Effector memory CD8-positive, alpha-beta T cell (primary cell): ENCODE measurements at regions not wholly inside any gene's neighbourhood (a gene's known extent, or its start where the extent isn't known, plus 50 kb on each side); places are given as distances from the start of the nearest gene placed in this dataset.
"Not testable (repeated sequence)": the region's sequence is repeated elsewhere in the genome, so short reads cannot be mapped to it uniquely, and the experiment has no call there.

Experiments
- ATAC-seq: fragments of 150-1000 bp; cut with Tn5 transposase; replicated peaks from 2 replicates; pipeline ENCODE4 v1.10.0; 2021; ENCODE audit warnings: mild to moderate bottlenecking, moderate library complexity
- DNase-seq, 3 experiments: peaks; one replicate each; pipeline ENCODE4 v3.0.0; 2021
- H3K27ac Mint-ChIP-seq, 2 donors: one replicate each; pipeline ENCODE4 v1.8.0; 2022; ENCODE audit warnings: mild to moderate bottlenecking in 2 of 2, mixed read lengths in 2 of 2, moderate library complexity in 2 of 2
- H3K27me3 Mint-ChIP-seq, 2 donors: one replicate each; pipeline ENCODE4 v1.8.0; 2022; ENCODE audit warnings: mixed read lengths in 2 of 2
- H3K36me3 Mint-ChIP-seq: one replicate; pipeline ENCODE4 v1.8.0; 2022; ENCODE audit warnings: mild to moderate bottlenecking, moderate library complexity, mixed read lengths; ENCODE audit not compliant: insufficient read depth
- H3K4me1 Mint-ChIP-seq, 2 donors: one replicate each; pipeline ENCODE4 v1.8.0; 2022; ENCODE audit warnings: low read depth in 2 of 2, mixed read lengths in 2 of 2
- H3K4me3 Mint-ChIP-seq, 2 donors: one replicate each; pipeline ENCODE4 v1.8.0; 2022; ENCODE audit warnings: mild to moderate bottlenecking in 2 of 2, mixed read lengths in 2 of 2, moderate library complexity in 2 of 2
- H3K9me3 Mint-ChIP-seq, 2 donors: one replicate each; pipeline ENCODE4 v1.8.0; 2022; ENCODE audit warnings: mixed read lengths in 2 of 2

DNA sequence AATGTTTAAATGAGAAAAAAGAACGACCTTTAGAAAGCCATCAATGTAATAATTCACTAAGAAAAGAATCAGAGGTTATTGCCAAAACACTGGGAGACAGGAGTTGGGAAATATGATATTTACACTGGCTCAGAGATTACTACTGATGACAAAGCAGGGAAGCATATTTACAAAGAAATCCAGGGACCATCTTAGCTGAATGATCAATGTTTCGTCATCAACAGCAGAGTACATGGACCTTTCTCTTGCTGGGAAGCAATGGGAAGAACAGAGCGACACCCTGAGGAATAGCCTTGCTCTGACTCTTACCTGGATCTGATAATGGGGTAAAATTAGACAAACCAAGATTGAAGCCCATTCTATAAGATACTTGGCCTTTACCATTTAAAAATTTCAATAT, 1293.5 kb downstream of the XPNPEP1 start:
- no peak for DNase-seq
- H3K4me1 Mint-ChIP-seq, result no peaks in the 10 kb centered on the region
- no peak for ATAC-seq
- H3K27me3 Mint-ChIP-seq, result no peaks in the 10 kb centered on the region
- peaks cover 19 to 44% of the 10 kb centered on the region in 2 donors for H3K9me3 Mint-ChIP-seq
- H3K36me3 Mint-ChIP-seq, result no peaks in the 10 kb centered on the region
- H3K27ac Mint-ChIP-seq, result no peak overlapping the region
- H3K4me3 Mint-ChIP-seq, result no peak overlapping the region

GRCh38 chr10:108624052-108624451, 1299.3 kb downstream of the XPNPEP1 start:
- no peak overlapping the region for H3K27ac Mint-ChIP-seq
- DNase-seq (no peak), ATAC-seq (no peak)
- H3K9me3 Mint-ChIP-seq, result peaks cover 14 to 27% of the 10 kb centered on the region in 2 donors
- no peaks in the 10 kb centered on the region for H3K27me3 Mint-ChIP-seq
- H3K4me1 Mint-ChIP-seq, result no peaks in the 10 kb centered on the region
- H3K36me3 Mint-ChIP-seq, result no peaks in the 10 kb centered on the region
- no peak overlapping the region for H3K4me3 Mint-ChIP-seq

DNA sequence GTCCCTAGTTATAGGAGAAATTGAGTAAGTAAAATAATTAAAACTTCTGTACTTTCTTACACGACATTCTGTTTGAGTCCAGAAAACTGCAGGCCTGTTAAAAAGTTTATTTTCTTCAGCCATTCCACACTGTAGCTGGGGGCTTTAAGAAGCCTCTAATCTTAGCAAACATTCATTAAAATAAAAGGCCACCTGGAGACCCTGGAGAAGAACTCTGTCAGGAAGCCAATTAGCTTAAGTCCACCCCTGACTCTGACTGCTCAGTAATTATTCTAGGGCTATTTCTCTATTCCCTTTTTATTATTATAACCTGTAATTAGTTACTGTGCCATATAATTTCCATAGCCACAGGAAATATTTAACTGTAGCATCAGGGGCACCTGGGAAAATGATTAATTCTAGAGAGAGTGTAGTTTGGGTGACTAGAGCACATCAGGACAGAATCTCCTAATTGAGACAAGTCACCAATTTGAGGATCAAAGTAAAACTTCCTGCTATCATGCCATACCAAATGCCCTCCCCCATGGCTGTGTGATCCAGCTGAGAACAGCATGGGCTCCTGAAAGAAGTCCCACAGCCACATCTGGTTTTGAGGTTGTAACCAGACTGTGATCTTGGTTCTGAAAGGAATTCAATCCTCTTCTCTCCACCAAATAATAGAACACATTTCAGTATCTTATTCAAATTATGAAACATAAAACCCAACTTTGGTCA, 1302.3 kb downstream of the XPNPEP1 start:
- no peak overlapping the region for H3K27ac Mint-ChIP-seq
- H3K27me3 Mint-ChIP-seq, result no peaks in the 10 kb centered on the region
- H3K4me3 Mint-ChIP-seq, result no peak overlapping the region
- H3K36me3 Mint-ChIP-seq, result no peaks in the 10 kb centered on the region
- H3K4me1 Mint-ChIP-seq, result no peaks in the 10 kb centered on the region
- DNase-seq (no peak), ATAC-seq (no peak)
- peaks cover 9 to 20% of the 10 kb centered on the region in 2 donors for H3K9me3 Mint-ChIP-seq

DNA sequence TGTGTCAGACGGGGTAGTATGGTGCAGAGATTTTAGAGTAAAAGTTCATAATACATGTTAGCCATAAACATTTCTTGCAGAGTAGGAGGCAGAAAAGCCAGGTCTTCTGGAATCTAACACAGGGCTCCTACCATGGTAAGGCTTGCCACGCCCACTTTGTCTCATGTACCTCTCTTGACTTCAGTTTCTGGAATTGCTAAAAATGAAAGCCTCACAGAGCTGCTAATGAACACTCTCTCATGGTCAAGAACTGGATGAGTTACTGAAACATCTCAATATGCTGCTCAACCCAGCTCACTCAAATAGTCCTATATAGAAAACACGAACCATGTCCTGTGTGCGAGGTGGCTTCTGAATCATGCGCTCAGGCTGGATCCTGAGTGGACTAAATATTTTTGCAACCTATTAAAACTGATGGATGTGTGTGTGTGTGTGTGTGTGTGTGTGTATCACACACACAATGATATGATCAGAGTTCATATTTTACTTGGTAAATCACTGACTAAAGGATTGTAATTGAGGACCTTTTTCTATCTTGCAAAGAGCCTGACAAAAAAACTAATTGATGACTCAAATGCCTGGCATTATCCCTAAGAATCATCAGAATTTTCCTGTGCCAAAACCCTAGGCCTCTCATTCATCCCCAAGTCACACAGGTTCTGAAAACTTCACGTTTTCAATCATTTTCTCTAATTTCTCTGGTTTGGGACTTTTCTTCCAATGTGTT, 1306.6 kb downstream of the XPNPEP1 start:
- no peak for DNase-seq
- Mint-ChIP-seq H3K27me3 (no peaks in the 10 kb centered on the region), H3K4me3 (no peak overlapping the region), H3K4me1 (no peaks in the 10 kb centered on the region), H3K9me3 (peaks cover 7 to 9% of the 10 kb centered on the region in 2 donors), H3K27ac (no peak overlapping the region), H3K36me3 (no peaks in the 10 kb centered on the region)
- ATAC-seq, result no peak

- Mint-ChIP-seq H3K4me3 (no peak overlapping the region), H3K36me3 (no peaks in the 10 kb centered on the region), H3K27ac (no peak overlapping the region), H3K4me1 (no peaks in the 10 kb centered on the region), H3K9me3 (peaks cover 0 to 5% of the 10 kb centered on the region in 2 donors), H3K27me3 (no peaks in the 10 kb centered on the region)
- DNase-seq (no peak), ATAC-seq (no peak)
Measured at GRCh38 chr10:108615576-108616320, 1307.6 kb downstream of the XPNPEP1 start.

GRCh38 chr10:108612485-108612884, 1310.8 kb downstream of the XPNPEP1 start:
- H3K4me3 Mint-ChIP-seq, result no peak overlapping the region
- ATAC-seq (no peak), DNase-seq (no peak)
- H3K27me3 Mint-ChIP-seq, result no peaks in the 10 kb centered on the region
- no peaks in the 10 kb centered on the region for H3K4me1 Mint-ChIP-seq
- H3K36me3 Mint-ChIP-seq, result no peaks in the 10 kb centered on the region
- H3K9me3 Mint-ChIP-seq, result peaks cover 11% of the 10 kb centered on the region in 2 donors
- no peak overlapping the region for H3K27ac Mint-ChIP-seq

DNA sequence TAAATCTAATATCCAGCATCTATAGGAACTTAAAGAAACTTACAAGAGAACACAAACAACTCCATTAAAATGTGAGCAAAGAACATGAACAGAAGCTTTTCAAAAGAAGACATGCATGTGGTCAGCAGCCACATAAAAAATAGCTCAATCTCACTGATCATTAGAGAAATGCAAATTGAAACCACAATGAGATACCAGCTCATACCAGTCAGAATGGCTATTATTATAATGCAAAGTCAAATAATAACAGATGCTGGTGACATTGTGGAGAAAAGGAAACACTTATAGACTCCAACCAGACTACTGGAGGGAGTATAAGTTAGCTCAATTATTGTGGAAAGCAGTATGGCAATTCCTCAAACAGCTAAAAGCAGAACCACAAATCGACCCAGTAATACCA, 1314.5 kb downstream of the XPNPEP1 start:
- no peaks in the 10 kb centered on the region for H3K36me3 Mint-ChIP-seq
- no peaks in the 10 kb centered on the region for H3K27me3 Mint-ChIP-seq
- ATAC-seq, result no peak

DNA sequence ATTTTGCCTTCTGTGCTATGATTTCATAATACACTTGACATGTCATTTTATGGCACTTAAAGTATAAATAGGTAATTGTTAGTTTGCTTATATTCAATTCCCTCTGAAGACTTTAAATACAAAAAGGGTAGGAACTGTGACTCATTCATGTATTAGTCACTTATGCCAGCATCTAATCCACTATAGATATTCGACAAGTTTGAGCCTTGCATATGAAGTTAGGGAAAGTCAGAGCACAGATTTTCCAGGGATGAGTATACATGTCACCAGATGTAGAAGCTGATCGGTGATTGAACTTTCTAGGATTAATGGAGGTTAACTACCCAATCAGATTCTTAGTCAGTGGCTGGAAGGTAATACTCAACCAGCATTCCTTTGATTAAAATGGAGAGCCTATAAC, 1321.5 kb downstream of the XPNPEP1 start:
- ATAC-seq, result no peak

More for the DNA sequence above, 1314.5 kb downstream of the XPNPEP1 start:
- Mint-ChIP-seq H3K27ac (no peak overlapping the region), H3K4me3 (no peak overlapping the region), H3K9me3 (peaks cover 8 to 18% of the 10 kb centered on the region in 2 donors), H3K4me1 (no peaks in the 10 kb centered on the region)
- no peak for DNase-seq

DNA sequence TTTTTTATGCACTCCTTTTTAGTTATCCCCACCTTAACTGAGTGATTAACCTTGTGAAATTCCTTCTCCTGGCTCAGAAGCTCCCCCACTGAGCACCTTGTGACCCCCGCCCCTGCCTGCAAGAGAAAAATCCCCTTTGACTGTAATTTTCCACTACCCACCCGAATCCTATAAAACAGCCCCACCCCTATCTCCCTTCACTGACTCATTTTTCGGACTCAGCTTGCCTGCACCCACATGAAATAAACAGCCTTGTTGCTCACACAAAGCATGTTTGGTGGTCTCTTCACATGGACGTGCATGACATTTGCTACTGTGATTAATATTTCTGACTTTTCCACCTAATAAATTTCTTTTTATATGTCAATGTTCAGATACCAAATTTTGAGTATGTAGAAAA, 1322.8 kb downstream of the XPNPEP1 start:
- H3K27me3 Mint-ChIP-seq, H3K36me3 Mint-ChIP-seq, H3K4me3 Mint-ChIP-seq: not testable (repeated sequence)

More for the DNA sequence above, 1321.5 kb downstream of the XPNPEP1 start:
- Mint-ChIP-seq H3K36me3 (no peaks in the 10 kb centered on the region), H3K4me3 (no peak overlapping the region), H3K4me1 (no peaks in the 10 kb centered on the region), H3K27ac (no peak overlapping the region), H3K27me3 (no peaks in the 10 kb centered on the region), H3K9me3 (peaks cover 2 to 22% of the 10 kb centered on the region in 2 donors)
- DNase-seq, result no peak

DNA sequence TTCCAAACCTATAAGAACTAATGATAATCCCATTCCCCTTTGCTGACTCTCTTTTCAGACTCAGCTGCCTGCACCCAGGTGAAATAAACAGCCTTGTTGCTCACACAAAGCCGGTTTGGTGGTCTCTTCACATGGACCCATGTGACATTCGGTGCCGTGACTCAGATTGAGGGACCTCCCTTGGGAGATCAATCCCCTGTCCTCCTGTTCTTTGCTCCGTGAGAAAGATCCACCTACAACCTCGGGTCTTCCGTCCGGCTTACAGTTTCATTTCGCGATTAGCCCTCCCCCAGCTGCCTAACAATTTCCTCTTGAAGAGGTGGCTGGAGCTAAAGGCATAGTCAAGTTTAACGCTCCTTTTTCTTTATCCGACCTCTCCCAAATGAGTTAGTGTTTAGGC, 1324.0 kb downstream of the XPNPEP1 start:
- H3K36me3 Mint-ChIP-seq, H3K4me3 Mint-ChIP-seq, H3K27me3 Mint-ChIP-seq, H3K27ac Mint-ChIP-seq, H3K4me1 Mint-ChIP-seq, DNase-seq, ATAC-seq: not testable (repeated sequence)
- peaks cover 0 to 15% of the 10 kb centered on the region in 2 donors for H3K9me3 Mint-ChIP-seq

More for the DNA sequence above, 1322.8 kb downstream of the XPNPEP1 start:
- not testable (repeated sequence) for ATAC-seq, DNase-seq, H3K27ac Mint-ChIP-seq, H3K4me1 Mint-ChIP-seq
- H3K9me3 Mint-ChIP-seq, result peaks cover 1 to 19% of the 10 kb centered on the region in 2 donors

GRCh38 chr10:108598831-108599230, 1324.5 kb downstream of the XPNPEP1 start:
- Mint-ChIP-seq H3K4me3 (no peak overlapping the region), H3K4me1 (no peaks in the 10 kb centered on the region), H3K27me3 (no peaks in the 10 kb centered on the region), H3K36me3 (no peaks in the 10 kb centered on the region), H3K9me3 (peaks cover 0 to 15% of the 10 kb centered on the region in 2 donors), H3K27ac (no peak overlapping the region)
- ATAC-seq, result no peak
- no peak for DNase-seq

DNA sequence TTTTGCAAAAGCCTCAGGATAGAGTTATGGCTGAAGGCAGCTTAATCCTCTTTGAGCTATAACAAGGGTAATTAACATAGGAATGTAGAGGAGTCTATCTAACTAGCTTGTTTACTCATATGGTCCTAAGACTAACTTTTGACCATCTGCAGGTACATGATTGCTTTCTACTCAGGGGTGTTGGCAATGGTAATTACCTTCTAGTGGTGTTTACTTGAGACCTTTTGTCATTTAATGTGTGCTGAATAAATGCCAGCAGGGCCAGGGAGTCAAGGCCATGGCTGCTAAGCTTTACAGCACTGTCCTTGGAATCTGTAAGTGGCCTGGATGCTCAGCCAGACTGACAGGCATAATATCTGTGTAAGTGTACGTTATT, 1325.0 kb downstream of the XPNPEP1 start:
- H3K9me3 Mint-ChIP-seq, result peaks cover 0 to 15% of the 10 kb centered on the region in 2 donors
- no peaks in the 10 kb centered on the region for H3K36me3 Mint-ChIP-seq
- no peaks in the 10 kb centered on the region for H3K4me1 Mint-ChIP-seq
- H3K27me3 Mint-ChIP-seq, result no peaks in the 10 kb centered on the region
- no peak overlapping the region for H3K27ac Mint-ChIP-seq
- ATAC-seq, result no peak
- no peak overlapping the region for H3K4me3 Mint-ChIP-seq
- DNase-seq, result no peak

- H3K4me3 Mint-ChIP-seq, result no peak overlapping the region
- DNase-seq, result no peak
- no peaks in the 10 kb centered on the region for H3K27me3 Mint-ChIP-seq
- H3K27ac Mint-ChIP-seq, result no peak overlapping the region
- H3K36me3 Mint-ChIP-seq, result no peaks in the 10 kb centered on the region
- no peak for ATAC-seq
- no peaks in the 10 kb centered on the region for H3K4me1 Mint-ChIP-seq
- H3K9me3 Mint-ChIP-seq, result peaks cover 0 to 15% of the 10 kb centered on the region in 2 donors
Measured at GRCh38 chr10:108597657-108598319, 1325.5 kb downstream of the XPNPEP1 start.
